AG20443 (cell line): ENCODE measurements at regions not wholly inside any gene's neighbourhood (a gene's known extent, or its start where the extent isn't known, plus 50 kb on each side); places are given as distances from the start of the nearest gene placed in this dataset.

Experiments used
- DNase-seq: peaks from one replicate; pipeline ENCODE4 v3.0.0; 2012; ENCODE audit warnings: low spot score, mixed read lengths

DNA sequence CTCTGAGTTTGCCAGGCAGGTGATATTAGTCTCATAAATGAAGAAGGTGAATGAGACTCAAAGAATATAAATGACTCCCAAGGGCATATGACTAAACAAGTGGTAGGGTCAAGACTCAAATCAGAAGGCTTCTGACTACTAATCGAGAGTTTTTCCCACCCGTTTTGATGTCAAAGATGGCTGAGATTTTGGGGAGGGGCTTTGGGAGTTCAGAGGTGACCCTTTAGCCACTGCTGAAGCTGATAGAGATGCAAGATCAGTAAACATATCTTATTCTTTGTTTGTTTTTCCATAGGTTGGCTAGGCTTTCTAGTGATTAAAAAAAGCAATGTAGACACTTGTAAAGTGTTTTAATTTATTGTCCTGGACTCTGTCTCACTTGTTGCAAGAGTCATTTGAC, 239.6 kb upstream of the PLEKHG7 start:
- no peak for DNase-seq

DNA sequence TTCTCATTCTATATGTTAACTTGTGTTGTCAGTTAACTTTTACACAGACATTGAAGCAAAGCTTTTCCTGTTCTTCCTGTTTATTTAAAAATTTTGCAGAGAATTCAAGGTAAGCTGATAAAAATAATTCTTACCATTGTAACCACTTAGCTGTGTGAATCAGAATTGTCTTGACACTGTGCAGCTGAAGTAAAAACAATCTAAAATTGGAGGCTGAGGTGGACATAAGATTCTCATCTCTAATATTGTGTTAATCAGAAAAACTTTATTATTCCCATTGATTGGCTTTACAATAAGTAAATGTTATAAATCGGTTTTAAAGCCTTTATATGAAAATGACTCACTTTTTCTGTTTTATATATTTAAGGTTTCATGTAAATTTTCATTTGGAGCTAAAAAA, 240.3 kb upstream of the PLEKHG7 start:
- DNase-seq = no peak

DNA sequence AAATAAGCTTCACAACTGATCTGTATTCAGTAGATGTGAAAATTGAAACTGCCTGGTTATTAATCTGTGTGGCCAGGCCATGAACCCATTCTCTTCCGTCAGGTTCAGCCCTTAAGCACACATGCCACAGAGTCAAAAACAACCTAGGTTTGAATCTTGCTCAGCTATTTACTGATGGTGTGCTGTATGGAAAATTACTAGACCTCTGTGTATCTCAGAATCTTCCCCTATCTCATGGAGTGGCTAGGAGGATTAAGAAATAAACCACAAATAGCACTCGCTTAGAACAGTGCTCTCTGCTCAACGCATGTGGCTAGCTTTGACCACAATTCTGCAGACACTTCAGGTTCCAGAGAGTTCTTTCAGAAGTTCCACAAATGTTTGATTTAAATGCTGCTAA, 240.7 kb upstream of the PLEKHG7 start:
- DNase-seq = no peak

DNA sequence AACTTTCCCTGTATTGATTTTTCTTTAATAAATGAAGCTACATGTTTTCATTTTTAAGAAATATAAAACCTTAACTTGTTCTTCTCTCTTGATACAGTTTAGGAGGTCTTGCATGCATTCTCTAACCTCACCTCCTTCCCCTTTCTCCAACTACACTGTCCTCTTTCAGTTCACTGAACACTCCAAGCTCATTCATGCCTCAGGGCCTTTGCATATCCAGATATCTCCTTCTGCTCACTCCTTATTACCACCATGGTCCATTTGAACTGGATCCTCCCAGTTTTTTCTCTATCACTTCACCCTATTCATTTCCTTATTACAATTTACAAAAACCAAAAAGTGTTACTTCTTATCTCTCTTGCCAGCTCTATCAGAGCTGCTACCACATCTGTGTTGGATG, 242.9 kb upstream of the PLEKHG7 start:
- DNase-seq = no peak

DNA sequence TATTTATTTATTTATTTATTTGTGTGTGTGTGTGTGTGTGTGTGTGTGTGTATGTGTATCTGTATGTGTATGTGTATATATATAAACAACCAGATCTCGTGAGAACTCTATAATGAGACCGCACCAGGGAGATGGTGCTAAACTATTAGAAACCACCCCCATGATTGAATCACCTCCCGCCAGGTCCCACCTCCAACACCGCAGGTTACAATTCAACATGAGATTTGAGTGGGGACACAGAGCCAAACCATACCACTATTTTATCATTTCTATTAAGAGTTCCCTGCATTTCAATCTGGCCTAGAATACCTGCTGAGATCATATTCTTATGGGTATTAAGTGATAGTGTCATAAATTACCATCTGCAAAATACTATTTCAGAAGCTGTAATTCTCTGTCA, 243.8 kb upstream of the PLEKHG7 start:
- DNase-seq = no peak

DNA sequence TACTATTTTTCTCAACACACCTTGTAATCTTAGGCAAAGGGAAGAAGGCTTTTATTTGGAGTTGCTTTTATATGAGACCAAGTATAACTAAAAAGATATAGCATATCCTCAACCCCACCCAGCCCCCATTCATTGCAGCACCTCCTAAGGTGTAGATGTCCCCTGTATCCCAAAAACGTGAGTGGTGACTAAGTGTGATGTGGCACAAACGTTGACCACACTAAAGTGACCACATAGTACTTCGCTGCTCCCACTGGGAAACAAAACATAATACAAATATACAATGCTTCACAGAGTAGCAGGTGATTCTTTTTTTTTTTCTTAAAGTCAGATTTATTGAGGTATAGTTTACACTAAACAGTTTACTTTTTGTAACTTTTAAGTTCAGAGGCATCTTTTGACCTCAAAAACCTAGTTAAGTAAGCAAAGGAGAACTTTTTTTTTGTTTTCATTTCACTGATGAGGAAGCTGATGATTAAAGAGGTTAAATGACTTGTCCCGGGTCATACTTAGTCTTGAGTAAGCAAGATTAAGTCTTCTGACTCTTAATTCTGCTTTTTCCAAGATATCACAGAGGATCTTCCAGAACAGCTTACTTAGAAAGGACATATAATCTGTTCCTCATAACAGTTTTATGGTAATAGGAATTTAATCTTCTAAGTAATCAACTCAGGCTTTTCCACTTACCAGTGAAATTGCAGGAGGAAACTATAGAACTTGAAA, 245.2 kb upstream of the PLEKHG7 start:
- no peak for DNase-seq

DNA sequence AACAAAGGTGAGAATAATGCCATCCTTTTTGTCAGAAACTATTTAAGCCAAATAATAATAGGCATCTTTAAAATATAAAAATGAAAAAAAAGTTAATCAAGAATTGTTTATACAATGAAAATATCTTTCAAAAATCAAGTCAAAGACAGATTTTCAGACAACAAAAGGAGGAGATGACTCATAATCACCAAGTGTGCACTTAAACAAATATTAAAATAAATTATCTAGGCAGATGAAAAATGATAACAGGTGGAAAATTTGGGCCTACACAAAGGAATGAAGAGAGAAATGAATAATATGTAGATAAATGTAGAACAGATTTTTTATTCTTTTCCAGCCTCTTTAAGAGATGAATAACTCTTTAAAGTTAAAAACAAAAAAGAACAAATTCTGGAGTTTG, 250.0 kb upstream of the PLEKHG7 start:
- DNase-seq = no peak

DNA sequence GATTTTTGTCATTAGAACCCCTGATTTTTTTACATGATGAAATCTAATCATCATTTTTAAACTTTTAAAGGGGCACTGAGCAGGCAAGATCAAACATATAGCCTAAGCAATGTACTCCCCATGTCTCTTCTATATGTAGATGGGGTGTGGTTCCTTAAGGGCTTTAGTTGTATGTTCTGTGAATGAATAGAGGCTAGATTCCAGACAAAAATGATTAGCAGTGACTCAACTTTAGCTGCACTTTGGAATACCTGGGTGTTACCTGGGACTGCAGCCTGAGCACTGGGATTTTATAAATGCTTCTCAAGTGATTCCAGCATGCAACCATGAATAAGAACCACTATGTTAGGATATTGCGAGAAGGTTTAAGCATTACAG, 256.7 kb upstream of the PLEKHG7 start:
- DNase-seq = no peak

DNA sequence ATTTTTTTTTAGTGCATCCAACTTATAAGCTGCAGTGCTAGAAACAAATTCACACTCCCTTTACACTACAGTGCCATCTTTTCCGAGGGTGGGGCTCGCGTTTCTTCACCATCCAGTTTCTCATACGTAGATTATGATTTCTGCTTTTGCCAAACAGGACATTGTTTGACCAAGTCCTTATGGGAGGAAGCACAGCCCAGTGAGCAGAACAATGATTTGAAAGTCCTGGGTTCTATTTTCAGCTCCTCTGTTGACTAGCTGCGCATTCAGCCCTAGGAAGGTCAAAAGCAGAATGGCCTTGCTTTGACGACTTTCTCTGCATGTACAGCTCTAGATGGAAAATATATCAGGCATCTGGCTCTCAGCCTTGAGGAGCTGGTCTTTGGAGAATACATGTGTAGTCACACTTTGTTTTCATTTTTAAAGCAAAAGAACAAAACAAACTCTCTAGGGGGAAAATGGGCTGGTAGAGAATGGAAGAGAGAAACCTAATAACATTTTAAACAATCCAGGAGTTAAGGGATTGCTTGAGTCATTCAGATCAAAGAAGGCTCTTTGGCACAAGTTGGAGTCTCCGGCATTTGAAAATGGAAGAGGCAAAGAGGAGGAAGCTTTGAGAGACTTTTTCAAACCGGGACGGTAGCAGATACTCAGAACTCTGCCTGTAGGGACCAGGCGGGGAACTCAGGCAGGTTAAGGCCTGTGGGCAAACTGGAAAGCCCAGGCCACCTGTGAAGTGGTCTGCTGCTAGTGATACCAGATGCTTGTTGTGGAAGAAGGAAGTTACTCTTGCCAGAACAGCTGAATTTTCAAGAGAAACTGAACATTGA, 257.3 kb upstream of the PLEKHG7 start:
- DNase-seq = no peak

DNA sequence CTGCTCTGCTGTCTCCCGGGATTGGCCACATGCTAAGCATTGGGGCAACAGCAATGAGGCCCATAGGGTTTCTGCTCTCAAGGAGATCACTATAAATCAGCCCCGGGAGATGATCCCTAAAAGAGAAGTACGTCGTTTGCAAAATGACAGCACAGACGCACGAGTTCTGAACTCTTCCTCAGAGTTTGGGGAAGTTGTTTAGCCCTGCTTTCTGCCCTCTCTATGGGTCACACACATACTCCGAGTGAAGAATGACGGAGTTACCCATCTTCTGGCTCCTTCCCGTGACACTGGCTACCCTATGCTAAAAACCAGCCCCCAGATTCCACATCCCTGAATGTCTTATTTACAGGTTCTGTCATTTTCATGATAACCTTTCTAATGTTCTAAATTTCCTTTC, 258.0 kb upstream of the PLEKHG7 start:
- DNase-seq = no peak

DNA sequence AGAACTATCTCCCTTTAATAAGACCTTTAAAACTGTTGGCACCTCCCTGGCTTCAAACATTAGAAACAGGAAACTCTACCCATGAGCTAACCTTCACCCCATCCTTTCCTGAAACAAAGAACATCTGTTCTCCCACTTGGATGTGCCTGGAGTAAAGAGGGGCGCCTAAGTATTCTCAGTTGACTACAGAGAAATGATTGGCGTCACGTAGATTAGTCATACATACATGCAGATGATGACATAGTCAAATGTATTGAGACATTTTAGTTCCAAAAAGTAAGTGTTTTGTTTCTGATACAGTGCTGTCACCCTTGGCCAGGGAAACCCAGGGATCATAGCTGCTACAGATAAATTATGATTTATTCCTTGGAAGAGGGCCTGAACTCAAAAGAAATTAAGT, 260.0 kb upstream of the PLEKHG7 start:
- no peak for DNase-seq

DNA sequence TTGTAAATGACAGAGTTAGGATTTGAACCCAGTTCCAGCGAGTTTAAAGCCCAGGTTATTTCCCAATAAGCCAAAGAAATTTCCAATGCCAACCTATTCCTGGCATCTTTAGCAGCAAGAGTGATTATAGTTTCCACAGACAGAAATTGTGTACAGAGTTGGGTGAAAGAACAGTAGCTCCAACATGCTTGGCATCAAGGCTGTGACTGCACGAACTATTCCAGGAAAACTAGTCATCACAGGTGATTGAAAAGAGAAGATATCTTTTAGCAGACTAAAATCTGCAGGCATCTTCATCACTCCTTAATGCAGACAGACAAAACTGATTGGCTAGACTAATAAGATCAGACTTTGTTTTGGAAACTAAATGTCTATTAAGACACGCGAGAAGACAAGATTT, 262.7 kb upstream of the PLEKHG7 start:
- no peak for DNase-seq

DNA sequence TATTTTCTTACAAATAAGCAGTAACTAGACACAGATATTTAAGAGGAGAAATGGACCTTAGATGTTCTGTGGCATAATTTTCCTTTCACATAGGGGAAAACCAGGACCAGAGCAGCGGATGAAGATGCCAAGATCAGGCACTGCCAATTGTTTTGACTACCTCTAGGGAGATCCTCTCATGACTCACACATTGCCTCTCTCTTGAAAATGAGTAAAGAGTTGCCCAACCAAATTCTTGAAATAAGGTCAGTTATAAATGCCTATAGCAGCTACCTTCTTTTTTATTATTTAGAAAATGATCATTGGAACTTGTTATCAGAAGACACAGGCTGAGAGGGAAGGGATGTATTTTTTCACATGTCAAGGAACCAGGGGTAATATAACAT, 263.4 kb upstream of the PLEKHG7 start:
- peak; percentile 72 for DNase-seq

DNA sequence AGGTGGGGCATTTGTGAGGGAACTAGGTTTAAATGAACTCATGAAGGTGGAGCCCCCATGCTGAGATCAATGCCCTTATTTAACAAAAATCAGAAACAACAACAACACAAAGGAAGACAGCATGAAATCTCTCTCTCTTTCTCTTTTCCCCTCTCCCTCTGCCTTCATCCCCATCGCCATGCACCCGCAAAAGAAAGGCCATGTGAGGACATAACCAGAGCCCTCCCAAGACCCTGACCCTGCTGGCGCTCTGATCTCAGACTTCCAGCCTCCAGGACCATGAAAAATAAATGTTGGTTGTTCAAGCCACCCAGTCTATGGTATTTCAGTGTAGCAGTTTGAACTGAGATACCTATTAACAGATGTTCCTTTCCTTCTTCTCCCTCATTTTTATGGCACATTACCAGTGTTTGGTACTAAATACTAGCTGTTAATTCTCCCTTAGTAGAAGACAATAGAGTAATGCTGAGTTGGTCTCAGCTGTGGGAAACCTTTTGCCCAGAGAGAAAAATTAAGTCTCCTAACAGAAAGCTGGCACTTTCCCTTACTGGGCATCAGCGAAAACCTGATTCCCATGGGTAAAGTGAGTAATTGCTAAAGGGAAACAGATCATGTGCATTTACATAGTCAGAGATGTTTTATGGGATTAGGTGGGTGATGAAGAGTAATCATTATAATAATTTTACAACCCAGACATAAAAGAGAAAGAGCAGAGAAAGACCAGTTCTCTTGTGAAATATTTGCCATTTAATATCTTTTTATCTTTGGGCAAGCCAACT, 264.0 kb upstream of the PLEKHG7 start:
- peak; percentile 8 for DNase-seq

DNA sequence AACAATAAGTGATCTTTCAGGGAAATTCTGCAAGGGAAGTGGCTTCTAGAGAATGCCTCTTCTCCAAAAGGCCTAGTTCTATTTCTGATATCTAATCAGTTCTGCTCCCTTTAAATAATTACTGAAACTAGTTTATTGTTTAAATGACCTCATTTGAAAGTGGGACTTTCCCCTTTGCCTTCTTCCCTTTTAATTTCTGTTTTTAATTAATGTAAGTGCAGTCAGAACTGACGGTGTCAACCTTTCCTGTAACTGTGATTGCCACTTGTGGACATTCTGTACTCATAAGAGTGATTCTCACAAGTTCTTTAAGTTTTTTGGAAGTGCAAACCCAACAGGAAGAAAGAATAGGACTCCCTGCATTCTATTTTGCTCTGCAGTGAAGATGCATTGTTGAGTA, 265.3 kb upstream of the PLEKHG7 start:
- no peak for DNase-seq

DNA sequence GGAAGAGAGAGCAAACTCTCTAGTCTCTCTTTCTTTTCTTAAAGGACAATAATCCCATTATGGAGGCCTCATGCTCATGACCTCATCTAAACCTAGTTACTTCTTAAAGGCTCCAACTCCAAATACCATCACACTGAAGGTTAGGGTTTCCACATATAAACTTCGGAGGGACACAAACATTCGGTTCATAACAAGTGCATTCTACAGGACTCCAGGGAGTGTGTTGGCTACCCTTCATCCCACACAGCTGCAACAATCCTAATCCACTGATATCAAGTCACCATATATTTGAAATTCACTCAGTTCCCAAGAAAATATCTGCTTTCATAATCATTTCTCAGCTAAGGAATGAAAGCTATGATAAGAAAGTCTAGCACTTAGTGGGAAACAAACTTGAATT, 265.9 kb upstream of the PLEKHG7 start:
- no peak for DNase-seq

DNA sequence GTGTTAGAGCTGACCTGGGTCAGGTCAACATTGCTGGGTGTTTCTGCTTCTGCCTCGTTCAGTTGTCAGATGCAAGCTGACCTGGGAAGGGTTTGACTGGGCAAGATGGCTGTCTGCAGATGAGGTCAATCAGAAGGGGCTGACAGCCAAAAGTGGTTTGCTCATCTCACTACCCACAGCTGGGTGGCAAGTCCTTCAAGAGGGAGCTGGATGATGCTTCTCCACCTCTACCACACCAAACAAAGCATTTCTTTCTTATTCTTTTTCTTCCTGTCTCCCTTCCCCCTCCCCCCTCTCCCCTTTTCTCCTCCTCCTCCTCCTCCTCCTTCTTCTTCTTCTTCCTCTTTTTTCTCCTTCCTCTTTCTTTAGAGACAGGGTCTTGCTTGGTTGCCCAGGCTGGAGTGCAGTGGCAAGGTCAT, 268.2 kb upstream of the PLEKHG7 start:
- DNase-seq = no peak

DNA sequence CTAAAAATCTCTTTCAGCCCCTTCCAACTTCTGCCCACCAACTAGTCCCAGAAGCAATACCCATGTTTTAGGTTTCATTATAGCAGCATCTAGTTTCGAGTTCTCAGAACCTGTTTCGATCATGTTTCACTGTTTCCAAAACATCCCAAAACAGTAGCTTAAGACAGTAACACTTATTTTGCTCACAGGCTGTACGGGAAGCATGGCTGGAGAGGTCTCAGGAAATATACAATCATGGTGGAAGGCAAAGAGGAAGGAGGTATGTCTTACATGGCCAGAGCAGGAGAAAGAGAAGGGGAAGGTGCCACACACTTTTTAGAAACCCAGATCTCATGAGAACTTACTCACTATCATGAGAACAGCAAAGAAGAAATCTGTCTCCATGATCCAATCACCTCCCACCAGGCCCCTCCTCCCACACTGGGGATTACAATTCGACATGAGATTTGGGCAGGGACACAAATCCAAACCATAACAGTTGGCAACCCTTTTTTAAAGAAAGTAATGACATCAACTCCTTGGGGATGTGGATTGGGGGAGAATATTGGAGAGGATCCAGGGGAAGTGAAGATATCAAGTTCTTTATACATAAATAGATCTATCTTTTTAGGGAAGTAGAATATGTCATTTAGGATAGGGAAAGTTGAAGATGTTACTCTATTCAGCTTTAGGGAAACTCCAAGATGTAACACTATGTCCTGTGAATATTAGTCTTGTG, 269.9 kb upstream of the PLEKHG7 start:
- DNase-seq = no peak

DNA sequence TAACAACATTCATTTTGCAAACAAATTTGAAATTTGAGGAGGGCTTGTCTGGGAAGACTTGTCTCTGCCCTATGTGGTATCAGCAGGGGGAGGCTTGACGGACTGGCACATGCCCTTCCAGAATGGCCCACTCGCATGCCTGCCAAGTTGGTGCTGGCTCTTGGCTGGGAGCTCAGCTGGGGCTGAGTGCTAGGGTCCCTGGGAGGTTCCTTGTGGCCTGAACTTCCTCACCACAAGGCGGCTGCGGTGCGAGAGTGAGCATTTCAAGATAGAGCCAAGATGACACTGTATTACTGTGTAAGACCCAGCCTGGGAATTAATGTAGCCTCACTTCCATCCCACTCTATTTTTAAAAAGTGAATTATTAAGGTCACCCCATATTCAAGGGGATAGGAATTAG, 271.6 kb upstream of the PLEKHG7 start:
- DNase-seq = no peak

DNA sequence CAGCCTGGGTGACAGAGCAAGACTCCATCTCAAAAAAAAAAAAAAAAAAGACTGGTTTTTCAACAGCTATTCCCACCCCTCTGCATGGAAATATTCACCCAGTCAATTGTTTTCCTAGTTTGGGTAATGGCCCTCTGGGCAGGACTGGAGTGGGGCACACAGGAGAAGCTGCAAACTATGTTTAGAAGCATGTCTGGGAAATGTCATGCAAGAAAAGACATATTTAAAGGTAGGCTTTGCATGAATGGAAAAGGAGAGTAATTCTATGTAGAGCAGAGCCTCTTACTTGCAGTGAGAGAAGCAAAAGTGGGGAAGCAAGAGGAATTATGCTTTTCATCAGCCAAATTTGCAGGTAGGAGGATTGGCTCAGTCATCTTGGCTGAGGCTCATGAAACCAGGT, 276.5 kb upstream of the PLEKHG7 start:
- DNase-seq = no peak

DNA sequence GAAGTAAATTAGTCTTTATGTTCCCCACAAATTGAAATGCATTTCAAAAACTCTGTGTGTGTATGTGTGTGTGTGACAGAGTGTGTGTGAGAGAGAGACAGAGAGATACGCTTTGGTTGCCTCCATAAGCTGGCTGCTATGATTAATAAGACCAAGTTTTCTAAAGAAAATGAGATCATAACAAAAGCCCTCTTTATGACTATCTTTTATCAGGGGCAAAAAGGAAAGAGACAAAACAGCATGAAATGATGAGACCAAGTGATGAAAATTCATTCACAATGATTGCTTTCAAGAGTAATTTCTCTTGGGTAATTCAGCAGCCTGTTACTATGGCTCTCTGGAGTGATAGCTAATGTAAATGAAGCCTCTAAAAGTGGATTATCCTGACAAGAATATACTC, 277.6 kb upstream of the PLEKHG7 start:
- DNase-seq = no peak

DNA sequence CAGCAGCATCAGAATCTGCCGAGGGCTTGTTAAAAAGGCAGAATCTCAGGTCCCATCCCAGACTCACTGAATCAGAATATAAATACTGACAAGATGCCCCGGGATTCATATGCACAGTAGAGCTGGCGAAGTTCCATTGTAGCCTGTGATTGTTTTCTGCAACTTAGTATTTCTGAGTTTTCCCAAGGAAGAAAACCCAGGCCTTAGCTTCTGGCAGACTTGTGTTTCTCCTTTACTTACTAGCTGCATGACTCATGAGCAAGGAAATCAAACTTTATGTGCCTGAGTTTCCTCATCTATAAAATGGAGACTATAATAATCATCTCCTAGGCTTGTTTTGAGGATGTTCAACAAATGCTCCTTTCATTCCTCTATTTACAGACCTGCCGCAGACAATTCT, 278.5 kb upstream of the PLEKHG7 start:
- peak; percentile 18 for DNase-seq
